ENCODE measurements at regions not wholly inside any gene's neighbourhood (a gene's known extent, or its start where the extent isn't known, plus 50 kb on each side); places are given as distances from the start of the nearest gene placed in this dataset.

DNA sequence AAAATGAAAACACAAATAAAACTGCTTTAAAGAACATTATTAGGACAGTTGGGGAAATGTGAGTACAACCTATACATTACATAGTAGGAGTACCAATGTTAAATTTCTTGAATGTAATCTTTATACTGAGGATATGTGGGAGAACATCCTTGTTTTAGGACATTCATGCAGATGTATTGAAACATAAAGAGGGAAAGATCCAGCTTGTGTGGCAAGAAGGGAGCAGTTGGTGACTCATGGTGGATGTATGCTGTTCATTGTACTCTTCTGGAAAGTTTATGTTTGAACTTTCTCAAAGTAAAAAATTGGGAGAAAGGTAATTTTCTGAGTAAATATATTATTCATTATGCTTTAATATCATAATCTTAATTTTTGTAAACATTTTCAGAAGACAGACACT is 132.1 kb upstream of the DLGAP1 start:
- Histone ChIP-seq H3K27ac (ENCODE audit: low read length in 2 of 2) (no peak overlapping the region), H3K4me3 (ENCODE audit: control extremely low read depth in 1 of 5, extremely low read depth in 1 of 5, insufficient read depth in 1 of 5, low read depth in 2 of 5, low read length in 4 of 5) (no peak overlapping the region), H3K79me2 (ENCODE audit: control insufficient read depth, insufficient read depth, low read length) (no peaks in the 10 kb centered on the region), H3K9ac (ENCODE audit: low read length) (no peak overlapping the region), H2AFZ (ENCODE audit: insufficient read depth, low read depth, low read length, poor library complexity, severe bottlenecking) (no peak overlapping the region), H3K9me3 (ENCODE audit: control extremely low read depth in 1 of 3, control insufficient read depth in 2 of 3, insufficient read depth in 1 of 3, low read length in 2 of 3) (no peaks in the 10 kb centered on the region), H4K20me1 (ENCODE audit: control insufficient read depth, insufficient read depth, low read length, poor library complexity, severe bottlenecking) (no peaks in the 10 kb centered on the region), H3K4me1 (ENCODE audit: control insufficient read depth in 2 of 2, insufficient read depth in 2 of 2, low read length in 2 of 2) (no peaks in the 10 kb centered on the region), H3K4me2 (replicated peaks; ENCODE audit: low read depth, low read length, poor library complexity, severe bottlenecking) (no peak overlapping the region), H3K36me3 (replicated peaks in 1 of 2; ENCODE audit: control extremely low read depth in 1 of 2, control insufficient read depth in 1 of 2, extremely low read depth in 1 of 2, insufficient read depth in 2 of 2, low read length in 1 of 2) (no peaks in the 10 kb centered on the region), H3K27me3 (replicated peaks in 1 of 4; ENCODE audit: control extremely low read depth in 1 of 4, control insufficient read depth in 3 of 4, insufficient read depth in 4 of 4, low read length in 3 of 4) (no peaks in the 10 kb centered on the region)
- Mint-ChIP-seq H3K27ac (no peak overlapping the region), H3K9me3 (ENCODE audit: insufficient read depth) (peaks cover 2% of the 10 kb centered on the region), H3K4me3 (no peak overlapping the region), H3K4me1 (no peaks in the 10 kb centered on the region), H3K27me3 (no peaks in the 10 kb centered on the region)
- TF ChIP-seq, protein P1, sequence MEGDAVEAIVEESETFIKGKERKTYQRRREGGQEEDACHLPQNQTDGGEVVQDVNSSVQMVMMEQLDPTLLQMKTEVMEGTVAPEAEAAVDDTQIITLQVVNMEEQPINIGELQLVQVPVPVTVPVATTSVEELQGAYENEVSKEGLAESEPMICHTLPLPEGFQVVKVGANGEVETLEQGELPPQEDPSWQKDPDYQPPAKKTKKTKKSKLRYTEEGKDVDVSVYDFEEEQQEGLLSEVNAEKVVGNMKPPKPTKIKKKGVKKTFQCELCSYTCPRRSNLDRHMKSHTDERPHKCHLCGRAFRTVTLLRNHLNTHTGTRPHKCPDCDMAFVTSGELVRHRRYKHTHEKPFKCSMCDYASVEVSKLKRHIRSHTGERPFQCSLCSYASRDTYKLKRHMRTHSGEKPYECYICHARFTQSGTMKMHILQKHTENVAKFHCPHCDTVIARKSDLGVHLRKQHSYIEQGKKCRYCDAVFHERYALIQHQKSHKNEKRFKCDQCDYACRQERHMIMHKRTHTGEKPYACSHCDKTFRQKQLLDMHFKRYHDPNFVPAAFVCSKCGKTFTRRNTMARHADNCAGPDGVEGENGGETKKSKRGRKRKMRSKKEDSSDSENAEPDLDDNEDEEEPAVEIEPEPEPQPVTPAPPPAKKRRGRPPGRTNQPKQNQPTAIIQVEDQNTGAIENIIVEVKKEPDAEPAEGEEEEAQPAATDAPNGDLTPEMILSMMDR (IDR thresholded peaks at IDR 0.05) = no peak
- no peak for TF ChIP-seq EZH2 (IDR thresholded peaks at IDR 0.05; ENCODE audit: borderline replicate concordance, insufficient read depth, low read depth, low read length, poor library complexity, severe bottlenecking)
- intact Hi-C loops (cut with micrococcal nuclease) = no loop called here
- ATAC-seq (ENCODE audit: low read depth) (no peak), DNase-seq (no peak)
- ChIA-PET POLR2A (no interaction called here), CTCF (no interaction called here)

DNA sequence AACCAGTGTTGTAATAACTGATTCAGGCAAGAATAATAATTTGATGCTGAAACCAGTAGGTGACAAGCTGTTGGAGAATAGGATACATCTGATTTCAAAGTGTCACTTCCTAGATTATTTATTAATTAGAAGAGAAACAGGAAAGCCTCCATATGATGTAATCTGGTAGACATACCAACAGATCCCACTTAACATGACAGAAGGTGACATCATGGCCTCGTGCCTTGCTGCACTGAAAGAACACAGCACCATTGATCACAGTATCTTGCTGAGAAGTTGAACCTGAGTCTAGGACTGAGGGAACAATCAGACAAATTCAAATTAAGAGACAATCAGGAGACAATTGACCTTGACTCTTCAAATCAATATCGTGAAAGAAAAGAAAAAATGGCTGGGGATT is 131.6 kb upstream of the DLGAP1 start:
- no peak for DNase-seq
- ATAC-seq (ENCODE audit: low read depth) = no peak
- no peak overlapping the region for H3K4me3 ChIP-seq (ENCODE audit: control extremely low read depth in 1 of 5, extremely low read depth in 1 of 5, insufficient read depth in 1 of 5, low read depth in 2 of 5, low read length in 4 of 5)
- H4K20me1 ChIP-seq (ENCODE audit: control insufficient read depth, insufficient read depth, low read length, poor library complexity, severe bottlenecking) = no peaks in the 10 kb centered on the region
- no peaks in the 10 kb centered on the region for H3K79me2 ChIP-seq (ENCODE audit: control insufficient read depth, insufficient read depth, low read length)
- WGBS (ENCODE audit: insufficient coverage) = 33% methylated on average over 1 of the region's 2 CpGs
- H3K9me3 ChIP-seq (ENCODE audit: control extremely low read depth in 1 of 3, control insufficient read depth in 2 of 3, insufficient read depth in 1 of 3, low read length in 2 of 3) = no peaks in the 10 kb centered on the region
- no peaks in the 10 kb centered on the region for H3K27me3 ChIP-seq (replicated peaks in 1 of 4; ENCODE audit: control extremely low read depth in 1 of 4, control insufficient read depth in 3 of 4, insufficient read depth in 4 of 4, low read length in 3 of 4)
- H3K27ac Mint-ChIP-seq = no peak overlapping the region
- no peaks in the 10 kb centered on the region for H3K4me1 Mint-ChIP-seq
- no peak overlapping the region for H2AFZ ChIP-seq (ENCODE audit: insufficient read depth, low read depth, low read length, poor library complexity, severe bottlenecking)
- intact Hi-C loops (cut with micrococcal nuclease) = no loop called here
- H3K4me3 Mint-ChIP-seq = no peak overlapping the region
- TF ChIP-seq EZH2 (IDR thresholded peaks at IDR 0.05; ENCODE audit: borderline replicate concordance, insufficient read depth, low read depth, low read length, poor library complexity, severe bottlenecking) = no peak
- TF ChIP-seq, protein P1 (IDR thresholded peaks at IDR 0.05) = no peak
- no peaks in the 10 kb centered on the region for H3K36me3 ChIP-seq (replicated peaks in 1 of 2; ENCODE audit: control extremely low read depth in 1 of 2, control insufficient read depth in 1 of 2, extremely low read depth in 1 of 2, insufficient read depth in 2 of 2, low read length in 1 of 2)
- H3K4me1 ChIP-seq (ENCODE audit: control insufficient read depth in 2 of 2, insufficient read depth in 2 of 2, low read length in 2 of 2) = no peaks in the 10 kb centered on the region
- ChIA-PET CTCF (no interaction called here), POLR2A (no interaction called here)
- H3K4me2 ChIP-seq (replicated peaks; ENCODE audit: low read depth, low read length, poor library complexity, severe bottlenecking) = no peak overlapping the region
- no peak overlapping the region for H3K9ac ChIP-seq (ENCODE audit: low read length)
- H3K27me3 Mint-ChIP-seq = no peaks in the 10 kb centered on the region
- no peak overlapping the region for H3K27ac ChIP-seq (ENCODE audit: low read length in 2 of 2)
- H3K9me3 Mint-ChIP-seq (ENCODE audit: insufficient read depth) = peaks cover 2% of the 10 kb centered on the region

Data from B cell (primary cell).